HepG2 (cell line): ENCODE measurements at regions not wholly inside any gene's neighbourhood (a gene's known extent, or its start where the extent isn't known, plus 50 kb on each side); places are given as distances from the start of the nearest gene placed in this dataset.

Experiments
- EP300 ChIP-seq, 3 experiments: sonication (generic) in 1 of 3; formaldehyde crosslinking in 1 of 3; IDR thresholded peaks; 2 replicates each; pipeline versions ENCODE4 v1.5.1 to v1.6.1; 2011 to 2020; ENCODE audit warnings: low read depth in 2 of 3, low read length in 2 of 3, borderline replicate concordance in 1 of 3, improper control_type of control experiment in 1 of 3, mild to moderate bottlenecking in 1 of 3, missing genetic modification reagents in 1 of 3, moderate library complexity in 1 of 3
- EZH2 ChIP-seq: conservative IDR thresholded peaks from 2 replicates; pipeline ENCODE4 v1.6.1; 2012; ENCODE audit warnings: mild to moderate bottlenecking, low read depth, low read length, moderate library complexity
- KLF16 ChIP-seq, 2 experiments: sonication (generic) in 1 of 2; formaldehyde crosslinking in 1 of 2; IDR thresholded peaks; 2 replicates each; pipeline versions ENCODE4 v1.6.1 to v1.8.0; 2016 to 2023; ENCODE audit warnings: missing genetic modification reagents in 2 of 2, missing compliant biosample characterization in 1 of 2
- POLR2AphosphoS5 ChIP-seq: IDR thresholded peaks from 2 replicates; pipeline ENCODE4 v1.6.1; 2012; ENCODE audit warnings: low read depth, low read length
- RAD21 ChIP-seq: fragments of 450-650 bp; formaldehyde crosslinking; IDR thresholded peaks from 2 replicates; pipeline ENCODE4 v1.5.0; 2020; ENCODE audit warnings: mild to moderate bottlenecking
- SRSF1 ChIP-seq: fragments of 200-400 bp; formaldehyde crosslinking; optimal IDR thresholded peaks from 2 replicates; pipeline ENCODE3; 2017; ENCODE audit warnings: mild to moderate bottlenecking, low read depth, low read length, moderate library complexity
- TAF1 ChIP-seq: sonication (generic); formaldehyde crosslinking; IDR thresholded peaks from 2 replicates; pipeline ENCODE4 v1.4.0; 2020; ENCODE audit warnings: missing genetic modification reagents
- TF ChIP-seq, protein P1 (sequence below): sonication (generic); formaldehyde crosslinking; IDR thresholded peaks from 2 replicates; pipeline ENCODE4 v1.5.0; 2020; ENCODE audit warnings: mild to moderate bottlenecking, missing genetic modification reagents, moderate library complexity

DNA sequence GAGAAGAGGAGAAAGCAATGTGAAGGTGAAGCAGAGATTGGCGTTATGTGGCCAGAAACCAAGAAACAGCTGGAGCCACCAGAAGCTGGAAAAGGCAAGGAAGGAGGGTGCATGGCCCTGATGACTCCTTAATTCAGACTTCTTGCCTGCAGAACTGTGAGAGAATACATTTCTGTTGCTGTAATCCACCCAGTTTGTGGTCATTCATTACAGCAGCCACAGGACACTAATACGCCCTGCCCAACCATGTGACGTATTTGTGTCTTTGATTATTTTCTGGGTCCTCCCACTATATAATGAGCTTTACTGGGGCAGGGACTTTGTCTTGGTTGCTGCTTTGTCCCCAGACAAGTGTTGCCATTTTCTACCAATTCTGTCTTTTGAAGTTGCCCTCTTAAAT is 64.5 kb upstream of the MITF start:
- TF ChIP-seq, protein P1, sequence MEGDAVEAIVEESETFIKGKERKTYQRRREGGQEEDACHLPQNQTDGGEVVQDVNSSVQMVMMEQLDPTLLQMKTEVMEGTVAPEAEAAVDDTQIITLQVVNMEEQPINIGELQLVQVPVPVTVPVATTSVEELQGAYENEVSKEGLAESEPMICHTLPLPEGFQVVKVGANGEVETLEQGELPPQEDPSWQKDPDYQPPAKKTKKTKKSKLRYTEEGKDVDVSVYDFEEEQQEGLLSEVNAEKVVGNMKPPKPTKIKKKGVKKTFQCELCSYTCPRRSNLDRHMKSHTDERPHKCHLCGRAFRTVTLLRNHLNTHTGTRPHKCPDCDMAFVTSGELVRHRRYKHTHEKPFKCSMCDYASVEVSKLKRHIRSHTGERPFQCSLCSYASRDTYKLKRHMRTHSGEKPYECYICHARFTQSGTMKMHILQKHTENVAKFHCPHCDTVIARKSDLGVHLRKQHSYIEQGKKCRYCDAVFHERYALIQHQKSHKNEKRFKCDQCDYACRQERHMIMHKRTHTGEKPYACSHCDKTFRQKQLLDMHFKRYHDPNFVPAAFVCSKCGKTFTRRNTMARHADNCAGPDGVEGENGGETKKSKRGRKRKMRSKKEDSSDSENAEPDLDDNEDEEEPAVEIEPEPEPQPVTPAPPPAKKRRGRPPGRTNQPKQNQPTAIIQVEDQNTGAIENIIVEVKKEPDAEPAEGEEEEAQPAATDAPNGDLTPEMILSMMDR = no peak
- no peak for TF ChIP-seq SRSF1
- TF ChIP-seq TAF1 (CRISPR knock-in tag) = no peak
- TF ChIP-seq KLF16 (CRISPR knock-in tag; IDR thresholded peaks at IDR 0.05) = no peak
- TF ChIP-seq EP300 (IDR thresholded peaks at IDR 0.05; ENCODE audit: low read depth in 2 of 2, low read length in 2 of 2) = no peak
- no peak for TF ChIP-seq EP300 (CRISPR knock-in tag; IDR thresholded peaks at IDR 0.05; ENCODE audit: borderline replicate concordance)
- no peak for TF ChIP-seq POLR2AphosphoS5
- no peak for TF ChIP-seq EZH2
- TF ChIP-seq RAD21 (CRISPR knock-in tag) = no peak
